Upper lobe of left lung (tissue), 4 donors: ENCODE measurements at regions not wholly inside any gene's neighbourhood (a gene's known extent, or its start where the extent isn't known, plus 50 kb on each side); places are given as distances from the start of the nearest gene placed in this dataset.

Source experiments
- CTCF ChIP-seq, 6 experiments: fragments of 450-650 bp in 4 of 6; fragments of 200-600 bp in 2 of 6; sonication (generic) in 2 of 6; IDR thresholded peaks; one replicate each; pipeline ENCODE4 v1.5.1; 2016 to 2019; ENCODE audit warnings: antibody characterized with exemption in 6 of 6
- EP300 ChIP-seq, 4 donors: sonication (generic); formaldehyde crosslinking; IDR thresholded peaks; one replicate each; pipeline ENCODE4 v1.5.1; 2017; ENCODE audit warnings: antibody characterized with exemption in 4 of 4, control low read depth in 2 of 4
- POLR2A ChIP-seq, 4 donors: fragments of 450-650 bp; IDR thresholded peaks; one replicate each; pipeline ENCODE4 v1.5.1; 2016 to 2017; ENCODE audit warnings: antibody characterized with exemption in 4 of 4, mild to moderate bottlenecking in 2 of 4

GRCh38 chr6:77011929-77012545, 451.3 kb downstream of the HTR1B start:
- no peak for TF ChIP-seq EP300 (IDR thresholded peaks at IDR 0.05)
- TF ChIP-seq CTCF (IDR thresholded peaks at IDR 0.05) = no peak
- TF ChIP-seq POLR2A (IDR thresholded peaks at IDR 0.05) = no peak
